ENCODE measurements at regions not wholly inside any gene's neighbourhood (a gene's known extent, or its start where the extent isn't known, plus 50 kb on each side); places are given as distances from the start of the nearest gene placed in this dataset.

DNA sequence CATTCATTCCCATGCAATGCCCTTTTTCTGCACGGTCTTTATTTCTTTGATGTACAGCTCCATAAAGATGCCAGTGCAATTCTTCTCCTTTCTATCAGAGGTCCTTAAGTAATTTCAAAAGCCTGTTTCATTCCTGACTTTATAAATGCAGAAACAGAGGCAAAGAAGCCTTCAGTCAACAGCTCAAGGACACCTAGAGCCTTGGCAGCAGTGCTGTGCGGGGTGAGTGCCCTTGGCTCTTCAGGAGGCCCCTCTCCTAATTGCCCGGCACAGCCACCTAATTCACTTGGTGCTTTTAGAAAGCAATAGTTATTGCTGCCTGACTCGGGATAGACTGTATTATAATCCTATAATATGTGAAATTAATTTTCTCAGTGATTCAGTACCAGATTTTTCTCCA is 169.6 kb upstream of the KLF6 start:
- TF ChIP-seq, protein P1, sequence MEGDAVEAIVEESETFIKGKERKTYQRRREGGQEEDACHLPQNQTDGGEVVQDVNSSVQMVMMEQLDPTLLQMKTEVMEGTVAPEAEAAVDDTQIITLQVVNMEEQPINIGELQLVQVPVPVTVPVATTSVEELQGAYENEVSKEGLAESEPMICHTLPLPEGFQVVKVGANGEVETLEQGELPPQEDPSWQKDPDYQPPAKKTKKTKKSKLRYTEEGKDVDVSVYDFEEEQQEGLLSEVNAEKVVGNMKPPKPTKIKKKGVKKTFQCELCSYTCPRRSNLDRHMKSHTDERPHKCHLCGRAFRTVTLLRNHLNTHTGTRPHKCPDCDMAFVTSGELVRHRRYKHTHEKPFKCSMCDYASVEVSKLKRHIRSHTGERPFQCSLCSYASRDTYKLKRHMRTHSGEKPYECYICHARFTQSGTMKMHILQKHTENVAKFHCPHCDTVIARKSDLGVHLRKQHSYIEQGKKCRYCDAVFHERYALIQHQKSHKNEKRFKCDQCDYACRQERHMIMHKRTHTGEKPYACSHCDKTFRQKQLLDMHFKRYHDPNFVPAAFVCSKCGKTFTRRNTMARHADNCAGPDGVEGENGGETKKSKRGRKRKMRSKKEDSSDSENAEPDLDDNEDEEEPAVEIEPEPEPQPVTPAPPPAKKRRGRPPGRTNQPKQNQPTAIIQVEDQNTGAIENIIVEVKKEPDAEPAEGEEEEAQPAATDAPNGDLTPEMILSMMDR (IDR thresholded peaks at IDR 0.05), result no peak
- TF ChIP-seq POLR2AphosphoS5 (IDR thresholded peaks at IDR 0.05; ENCODE audit: low read depth, low read length) (no peak), TCF7L2 (IDR thresholded peaks at IDR 0.05; ENCODE audit: low read depth, low read length) (peak; percentile 26; the same call in 1 of the 2 replicates), SIN3A (IDR thresholded peaks at IDR 0.05; ENCODE audit: borderline replicate concordance, insufficient read depth, low read depth, low read length) (no peak)

All from Panc1 (cell line).